HG03457 (cell line): ENCODE measurements at regions not wholly inside any gene's neighbourhood (a gene's known extent, or its start where the extent isn't known, plus 50 kb on each side); places are given as distances from the start of the nearest gene placed in this dataset.
"Not testable (repeated sequence)": the region's sequence is repeated elsewhere in the genome, so short reads cannot be mapped to it uniquely, and the experiment has no call there.

Experiments
- ATAC-seq: cut with Tn5 transposase; IDR thresholded peaks from one replicate; pipeline ENCODE4 v1.9.1; 2021; ENCODE audit warnings: moderate number of reproducible peaks; ENCODE audit not compliant: unreplicated experiment

DNA sequence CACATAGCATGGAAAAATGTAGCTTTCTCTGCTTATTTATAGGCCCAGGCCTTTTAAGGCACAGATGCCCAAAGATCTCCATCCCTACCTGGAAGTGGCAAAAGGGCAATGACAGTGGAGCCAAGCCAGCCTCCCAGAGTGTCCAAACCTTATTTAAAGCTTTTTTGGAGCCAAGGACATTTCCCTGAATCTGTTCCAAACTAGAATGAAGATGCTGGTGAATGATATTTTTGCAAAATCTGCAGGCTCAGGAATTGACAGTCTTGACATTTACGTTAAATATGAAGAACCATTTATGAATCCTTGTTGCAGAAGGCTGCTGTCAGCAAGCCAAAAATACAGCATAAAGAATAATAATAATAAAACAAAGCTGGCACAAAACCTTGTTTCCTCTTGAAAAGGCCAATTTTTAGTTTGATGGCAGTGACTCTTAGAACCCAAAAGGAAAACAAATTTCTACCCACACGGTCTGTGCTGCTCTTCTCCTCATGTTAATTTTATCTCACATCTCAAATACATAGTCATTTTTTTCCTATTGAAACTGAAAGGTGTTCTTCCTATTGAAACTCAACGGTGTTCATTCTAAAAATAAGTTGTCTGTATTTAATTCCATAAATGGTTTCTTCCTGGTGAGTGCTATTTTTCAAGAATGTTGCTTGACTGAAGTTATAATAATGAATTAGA, 206.3 kb upstream of the TBL1X start:
- ATAC-seq = no peak

DNA sequence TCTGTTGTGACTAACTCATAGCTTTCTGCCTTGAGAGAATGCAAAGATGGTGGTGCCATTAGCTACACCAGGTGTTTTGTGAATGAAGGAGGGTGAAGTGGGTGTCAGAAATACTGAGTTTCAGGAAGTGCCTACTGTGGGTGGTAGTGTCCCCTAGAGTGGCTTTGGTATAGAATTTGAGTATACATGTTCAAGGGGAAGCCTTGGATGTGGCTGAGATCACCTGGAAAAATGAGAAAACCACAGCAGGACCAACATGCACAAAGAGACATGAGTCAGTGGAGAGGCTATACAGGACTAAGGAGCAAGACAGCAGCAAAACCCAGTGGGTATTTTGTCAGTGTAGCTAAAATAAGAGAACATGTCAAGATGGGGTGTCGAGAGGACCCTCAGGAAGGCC, 204.3 kb upstream of the TBL1X start:
- ATAC-seq = no peak

DNA sequence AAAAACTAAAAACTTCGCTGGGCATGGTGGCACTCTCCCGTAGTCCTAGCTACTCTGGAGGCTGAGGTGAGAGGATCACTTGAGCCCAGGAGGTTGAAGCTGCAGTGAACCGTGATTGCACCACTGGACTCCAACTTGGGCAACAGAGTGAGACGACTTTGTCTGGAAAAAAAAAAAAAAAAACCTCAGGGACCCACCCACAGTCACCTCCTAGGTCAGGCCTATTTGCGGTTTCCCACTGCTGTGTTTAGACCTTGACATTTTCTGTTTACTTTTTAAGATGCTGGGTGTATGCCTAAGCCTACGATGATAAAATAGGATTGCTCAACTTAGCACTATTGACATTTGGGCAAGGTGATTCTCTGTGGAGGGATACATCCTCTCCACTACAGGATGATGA, 197.4 kb upstream of the TBL1X start:
- ATAC-seq = no peak

DNA sequence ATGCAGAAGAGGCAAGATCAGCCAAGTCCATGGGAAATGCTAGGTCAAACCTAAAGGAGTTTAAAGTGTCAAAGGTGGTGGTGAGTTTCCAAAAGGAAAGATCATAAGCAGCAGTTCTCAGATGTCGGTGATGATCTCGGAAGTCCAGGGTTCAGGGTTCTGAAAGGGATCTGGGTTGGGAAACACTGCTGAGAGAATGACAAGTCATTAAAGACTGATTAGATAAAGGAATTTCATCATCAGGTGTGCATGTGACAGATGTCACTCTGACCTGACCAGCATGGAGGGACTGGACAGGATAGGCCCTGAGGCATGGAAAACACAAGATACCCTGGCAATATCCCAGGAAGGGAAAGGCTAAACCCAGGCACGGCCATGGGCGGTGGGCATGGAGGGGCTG, 195.7 kb upstream of the TBL1X start:
- no peak for ATAC-seq

DNA sequence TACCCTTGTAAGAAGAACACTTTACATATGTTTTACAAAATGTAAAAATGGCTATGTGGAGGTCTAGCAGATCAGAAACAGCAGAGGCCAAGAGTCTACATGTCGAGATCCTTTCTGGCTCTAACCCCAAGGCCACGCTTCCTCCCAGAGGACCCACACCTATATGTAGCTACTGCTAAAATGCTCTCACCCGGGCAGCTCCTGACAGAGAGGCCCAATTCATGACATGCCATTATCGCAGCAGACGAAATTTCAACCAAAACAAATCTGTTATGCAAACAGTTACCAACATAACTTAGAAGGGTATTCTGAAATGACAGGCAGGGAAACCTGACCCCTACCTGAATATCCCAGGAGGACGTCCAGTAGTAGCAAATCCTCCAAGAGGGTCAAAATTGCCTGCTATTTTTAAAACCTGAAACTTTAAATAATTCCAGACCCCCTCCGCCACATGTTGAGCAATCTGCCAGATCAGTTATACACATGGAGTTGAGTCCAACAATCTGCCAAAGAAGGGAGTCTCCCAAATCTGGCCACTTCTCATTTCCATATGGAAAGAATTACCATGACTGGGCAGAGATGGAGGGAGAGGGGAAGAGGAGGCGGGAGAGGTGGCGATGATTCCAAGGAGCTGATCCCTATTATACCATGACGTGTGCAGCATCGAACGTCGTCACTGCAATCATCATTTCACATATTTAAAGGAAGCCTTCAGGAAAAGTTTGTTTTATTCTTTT, 192.9 kb upstream of the TBL1X start:
- ATAC-seq = no peak

DNA sequence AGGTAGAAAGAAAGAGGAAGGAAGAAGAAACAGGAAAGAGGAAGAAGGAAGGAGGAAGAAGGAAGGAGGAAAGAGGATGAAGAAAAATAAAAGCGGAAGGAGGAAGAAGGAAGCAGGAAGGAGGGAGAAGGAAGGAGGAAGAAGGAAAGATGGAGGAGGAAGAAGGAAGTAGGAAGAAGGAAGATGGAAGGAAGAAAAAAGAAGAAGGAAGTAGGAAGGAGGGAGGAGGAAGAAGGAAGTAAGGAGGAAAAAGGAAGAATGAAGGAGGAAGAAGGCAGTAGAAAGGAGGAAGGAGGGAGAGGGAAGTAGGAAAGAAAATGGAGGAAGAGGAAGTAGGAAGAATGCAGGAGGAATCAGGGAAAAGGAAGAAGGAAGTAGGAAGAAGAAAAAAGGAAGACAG, 191.1 kb upstream of the TBL1X start:
- no peak for ATAC-seq

DNA sequence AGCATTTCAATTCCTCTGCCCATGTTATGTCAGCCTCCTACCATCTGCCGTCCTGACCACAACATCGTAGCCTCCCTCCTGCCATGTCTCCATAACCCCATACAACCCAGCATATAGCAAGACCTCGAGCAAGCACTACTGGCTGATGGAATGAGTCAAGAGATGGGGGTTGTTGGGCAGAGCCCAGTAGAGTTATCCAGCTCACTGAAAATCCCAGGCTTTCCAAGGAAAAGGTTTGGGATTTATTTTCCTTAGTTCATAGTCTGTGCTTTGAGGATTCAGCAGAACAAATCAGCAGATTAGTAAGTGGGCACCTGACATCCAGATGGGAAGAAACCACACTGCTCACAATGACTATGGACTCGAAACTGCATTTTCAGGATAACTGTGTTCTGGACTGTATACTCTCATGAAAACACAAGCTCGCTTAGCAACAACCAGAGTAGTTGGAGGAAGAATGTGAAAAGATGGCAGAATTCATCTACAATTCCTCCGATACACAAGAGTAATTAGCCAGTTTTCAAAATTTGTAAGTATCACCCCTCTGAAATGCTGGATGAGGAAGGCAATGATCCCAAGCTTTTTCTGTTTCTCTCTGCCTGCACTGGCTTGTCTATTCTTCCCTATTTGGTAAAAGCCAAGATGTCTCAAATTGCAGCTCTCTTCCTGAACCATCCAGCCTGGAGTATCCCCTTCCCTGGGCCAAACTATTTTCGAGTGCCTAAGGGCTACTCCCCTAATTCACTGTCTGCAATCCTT, 186.2 kb upstream of the TBL1X start:
- ATAC-seq = no peak

DNA sequence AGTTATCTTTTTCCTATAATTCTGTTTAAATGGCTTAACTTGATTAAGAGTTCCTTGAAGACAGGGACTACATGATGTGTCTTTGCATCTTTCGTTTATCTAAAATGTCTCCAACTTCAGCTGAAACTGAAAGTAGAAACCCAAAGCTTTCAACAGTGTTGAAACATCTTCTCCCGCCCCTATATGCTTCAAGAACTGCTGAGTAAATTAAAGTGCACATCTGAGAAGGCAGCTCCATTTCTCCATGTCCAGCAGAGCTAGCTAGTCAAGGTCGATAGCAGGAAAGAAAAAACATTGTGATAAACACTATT, 185.7 kb upstream of the TBL1X start:
- ATAC-seq = no peak

DNA sequence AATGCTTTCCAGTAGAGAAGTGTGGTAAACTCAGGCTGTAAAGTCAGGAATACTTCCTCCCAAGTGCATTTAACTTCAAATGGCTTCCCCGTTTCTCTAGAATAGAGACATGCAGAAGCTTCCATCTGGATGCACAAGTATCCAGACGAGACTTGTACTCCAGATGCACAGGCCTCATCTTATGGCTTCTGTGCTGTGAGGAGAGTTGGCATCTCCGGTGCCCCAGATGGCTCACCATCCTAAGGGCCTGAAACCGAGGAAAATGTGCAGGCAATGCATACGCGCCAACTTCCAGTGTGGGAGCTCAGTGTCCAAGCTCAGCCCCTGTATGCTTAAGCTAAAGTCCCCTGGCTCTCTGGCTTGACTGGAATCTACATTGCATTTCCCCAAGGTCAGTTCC, 184.0 kb upstream of the TBL1X start:
- ATAC-seq = no peak

DNA sequence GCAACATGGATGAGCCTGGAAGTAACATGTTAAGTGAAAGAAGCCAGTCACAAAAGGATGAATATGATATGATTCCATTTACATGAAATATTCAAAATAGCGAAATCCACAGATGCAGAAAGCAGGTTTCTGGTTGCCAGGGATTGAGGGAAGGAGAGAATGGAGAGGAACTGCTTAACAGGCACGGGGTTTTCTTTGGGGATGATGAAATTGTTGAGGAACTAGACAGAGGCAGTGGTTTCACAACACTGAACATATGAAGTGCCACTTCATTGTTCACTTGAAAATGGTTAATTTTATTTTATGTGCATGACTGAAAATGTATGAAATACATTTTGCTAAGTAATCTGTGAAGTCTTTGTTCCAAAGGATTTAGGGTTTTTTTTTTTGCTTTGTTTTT, 182.5 kb upstream of the TBL1X start:
- ATAC-seq = no peak

DNA sequence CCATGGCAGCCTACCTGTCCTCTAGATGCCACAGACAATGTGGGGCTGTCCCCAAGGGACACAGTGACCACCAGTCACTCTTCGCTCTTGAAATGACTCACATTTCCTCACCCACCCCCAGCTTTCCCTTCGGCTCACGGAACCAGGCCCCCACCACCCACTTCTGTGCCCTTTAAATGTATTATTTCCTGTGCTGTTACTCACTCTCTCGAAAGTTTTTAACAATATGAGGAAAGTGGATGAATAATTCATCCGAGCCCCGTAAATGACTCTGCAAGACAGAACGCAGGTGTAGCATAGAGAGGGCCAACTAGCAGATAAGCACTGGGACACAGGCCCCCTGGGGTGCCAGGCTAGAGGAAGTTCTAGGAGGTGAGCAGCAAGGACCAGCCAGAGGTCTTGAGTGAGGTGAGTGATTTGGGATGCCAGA, 179.5 kb upstream of the TBL1X start:
- ATAC-seq = no peak

DNA sequence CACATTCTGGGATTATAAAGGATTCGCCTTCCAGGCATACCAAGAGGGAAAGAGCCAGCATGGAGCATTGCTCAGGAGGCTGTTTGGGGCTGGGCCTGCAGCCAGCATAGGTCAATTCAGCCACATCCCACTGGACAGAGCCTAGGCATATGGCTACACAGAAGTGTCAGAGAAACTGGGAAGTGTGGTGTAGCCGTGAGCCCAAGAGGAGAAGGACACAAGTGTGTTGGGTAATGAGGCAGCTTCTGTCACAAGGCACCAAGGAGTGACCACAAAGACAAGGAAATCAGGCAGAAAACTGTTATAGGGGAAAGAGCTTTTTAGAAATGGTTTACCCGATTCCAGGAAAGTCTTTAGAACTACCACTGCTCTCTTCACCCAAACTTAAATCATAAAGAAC, 178.6 kb upstream of the TBL1X start:
- ATAC-seq = no peak

DNA sequence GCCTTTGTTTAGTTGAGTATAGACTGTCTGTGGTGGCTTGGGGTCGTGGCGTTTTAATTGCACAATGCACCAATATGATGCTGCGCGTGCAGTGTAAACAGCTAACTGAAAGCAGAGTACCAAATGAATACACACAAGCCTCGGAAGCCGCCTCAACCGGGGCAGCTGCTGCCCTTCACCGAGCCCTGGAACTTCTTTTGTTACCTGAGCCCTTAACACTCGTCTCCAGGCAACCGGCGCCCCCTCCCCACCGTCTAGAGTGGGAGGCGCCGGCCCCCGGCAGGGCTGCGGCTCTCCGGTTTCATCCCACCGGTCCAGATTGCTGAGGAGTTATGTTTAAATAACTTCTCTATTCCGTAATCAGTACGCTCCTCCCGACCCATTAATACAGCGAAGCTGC, 173.2 kb upstream of the TBL1X start:
- no peak for ATAC-seq

DNA sequence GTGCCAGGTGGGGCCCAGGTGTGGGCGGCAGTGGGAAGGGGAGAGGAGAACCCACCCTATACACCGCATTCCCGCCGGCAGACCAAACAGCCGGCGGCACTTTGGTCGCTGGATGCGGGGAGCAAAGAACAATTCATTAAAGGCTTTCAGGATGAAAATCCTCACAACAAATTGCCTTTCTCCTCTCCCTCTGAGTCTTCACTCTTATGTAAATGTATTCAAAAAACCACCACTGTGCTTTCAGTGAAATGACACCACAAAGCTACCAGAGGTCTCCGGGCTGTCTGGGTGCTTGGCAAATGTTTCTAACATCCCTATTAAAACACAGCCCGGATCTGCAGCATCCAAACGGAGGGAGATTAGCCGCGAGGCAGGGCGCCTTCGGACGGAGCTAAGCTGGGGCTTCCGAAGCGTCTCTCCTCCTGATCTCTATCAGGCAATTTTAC, 171.8 kb upstream of the TBL1X start:
- ATAC-seq = no peak

DNA sequence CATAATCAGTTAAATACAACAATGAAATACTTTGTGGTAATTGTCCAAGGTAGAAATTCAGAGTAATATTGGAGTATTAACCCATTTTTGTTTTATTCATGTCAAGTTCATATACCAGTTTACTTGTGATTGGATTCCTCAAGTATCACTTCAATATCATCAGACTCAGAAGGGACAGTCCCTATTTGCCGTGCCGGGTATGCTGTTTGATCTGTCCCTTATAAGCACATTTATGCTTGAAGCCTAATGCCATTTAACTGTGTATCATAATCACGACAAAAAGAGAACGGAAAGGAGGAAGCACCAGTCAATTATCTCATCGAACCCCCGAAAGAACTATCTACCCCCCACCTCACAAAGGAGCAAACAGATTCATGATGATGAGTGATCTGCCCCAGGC, 171.0 kb upstream of the TBL1X start:
- no peak for ATAC-seq

DNA sequence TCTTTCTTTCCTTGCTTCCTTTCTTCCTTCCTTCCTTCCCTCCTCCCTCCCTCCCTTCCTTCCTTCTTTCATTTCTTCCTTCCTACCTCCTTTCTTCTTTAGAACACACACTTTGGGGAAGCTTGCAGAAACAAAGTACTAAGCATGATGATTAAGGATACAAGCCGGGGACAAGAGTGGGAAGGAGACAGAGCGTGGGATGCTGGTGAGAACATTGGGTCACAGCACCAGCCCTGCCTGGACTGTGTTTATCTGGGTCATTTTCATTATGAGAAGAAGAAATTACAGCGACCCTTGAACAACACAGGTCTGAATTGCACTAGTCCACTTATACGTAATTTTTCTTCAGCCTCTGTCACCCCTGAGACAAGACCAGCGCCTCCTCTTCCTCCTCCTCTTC, 169.3 kb upstream of the TBL1X start:
- no peak for ATAC-seq

DNA sequence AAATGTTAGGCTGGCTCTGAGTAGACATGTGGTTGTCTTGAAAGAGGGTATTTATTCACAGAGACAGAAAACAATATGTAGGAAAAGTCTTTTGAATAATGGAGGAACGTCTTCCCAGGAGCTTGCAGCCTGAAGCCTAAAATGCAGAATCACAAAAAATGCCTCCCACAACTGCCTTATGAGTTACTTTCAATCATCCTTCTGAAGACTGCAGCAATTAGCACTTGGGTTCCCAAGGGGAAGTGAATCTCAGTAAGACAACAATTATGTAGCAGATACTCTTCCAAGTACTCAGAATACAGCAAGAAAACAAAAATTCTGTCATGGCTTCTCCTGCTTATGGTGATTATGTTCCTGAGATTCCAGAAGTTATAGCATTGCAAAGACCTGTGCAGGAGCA, 166.6 kb upstream of the TBL1X start:
- no peak for ATAC-seq

DNA sequence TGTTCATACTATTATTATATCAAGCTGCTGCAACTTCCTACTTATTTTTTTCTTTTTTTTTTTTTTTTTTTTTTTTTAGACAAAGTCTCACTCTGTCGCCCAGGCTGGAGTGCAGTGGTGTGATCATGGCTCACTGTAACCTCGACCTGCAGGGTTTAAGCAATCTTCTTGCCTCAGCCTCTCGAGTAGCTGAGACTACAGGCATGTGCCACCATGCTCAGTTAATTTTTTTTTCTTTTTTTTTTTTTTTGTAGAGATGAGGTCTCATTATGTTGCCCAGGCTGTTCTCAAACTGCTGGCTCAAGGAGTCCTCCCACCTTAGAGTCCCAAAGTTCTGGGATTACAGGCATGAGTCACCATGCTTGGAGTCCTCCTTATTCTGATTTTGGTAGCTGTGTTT, 165.2 kb upstream of the TBL1X start:
- not testable (repeated sequence) for ATAC-seq

DNA sequence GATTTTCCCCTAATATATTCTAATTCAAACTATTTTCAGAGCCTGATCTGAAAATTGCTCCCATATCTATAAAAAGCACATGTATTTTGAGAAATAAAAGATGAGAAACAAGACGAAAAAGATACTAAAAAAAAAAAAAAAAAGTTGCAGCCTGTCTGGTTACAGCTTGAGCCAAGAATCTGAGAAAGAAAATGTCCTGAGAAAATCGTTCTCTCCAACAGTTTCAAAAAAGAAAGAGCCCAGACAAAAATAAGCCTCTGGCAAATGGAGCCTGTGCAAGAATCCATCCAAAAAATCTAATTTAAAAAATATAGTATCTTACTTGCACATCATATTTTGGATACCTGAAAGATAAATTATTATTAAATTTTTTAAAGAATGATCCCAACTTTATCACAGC, 163.0 kb upstream of the TBL1X start:
- no peak for ATAC-seq

DNA sequence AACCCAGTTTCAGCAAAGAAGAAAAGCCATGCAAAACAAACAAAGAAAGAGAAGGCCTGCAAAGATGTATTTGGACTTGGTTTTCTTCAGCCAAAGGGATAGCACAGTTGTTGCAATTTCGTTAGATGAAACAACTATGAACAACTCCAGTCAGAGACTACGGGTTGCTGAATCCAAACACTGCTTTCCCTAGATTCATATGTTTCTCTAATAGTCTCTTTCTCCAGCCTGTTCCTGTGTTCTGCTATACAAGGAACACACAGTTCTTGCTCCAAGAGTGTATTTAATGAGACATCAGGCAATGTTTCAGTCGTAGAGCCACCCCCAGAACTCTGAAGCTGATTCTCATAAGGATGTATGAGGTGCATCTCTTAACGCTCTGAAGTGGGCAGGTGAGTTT, 162.5 kb upstream of the TBL1X start:
- no peak for ATAC-seq

DNA sequence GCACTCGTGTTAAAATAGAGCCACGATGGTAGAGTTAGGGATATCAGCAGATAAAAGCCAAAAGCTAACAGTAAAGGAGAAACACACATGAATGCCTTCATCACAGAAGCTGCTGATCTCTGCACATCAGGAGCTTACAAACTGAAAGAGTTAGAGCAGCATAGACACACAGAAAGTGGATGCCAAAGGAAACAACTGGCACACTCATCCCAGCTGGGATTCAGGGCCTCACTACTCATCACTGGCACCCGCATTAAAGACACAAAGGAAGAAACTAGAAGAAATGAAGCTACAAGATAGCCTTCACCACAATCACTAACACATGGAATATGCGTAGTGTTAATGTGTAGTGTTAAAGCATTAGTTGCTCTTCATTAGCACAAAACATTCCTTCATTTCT, 156.4 kb upstream of the TBL1X start:
- no peak for ATAC-seq

DNA sequence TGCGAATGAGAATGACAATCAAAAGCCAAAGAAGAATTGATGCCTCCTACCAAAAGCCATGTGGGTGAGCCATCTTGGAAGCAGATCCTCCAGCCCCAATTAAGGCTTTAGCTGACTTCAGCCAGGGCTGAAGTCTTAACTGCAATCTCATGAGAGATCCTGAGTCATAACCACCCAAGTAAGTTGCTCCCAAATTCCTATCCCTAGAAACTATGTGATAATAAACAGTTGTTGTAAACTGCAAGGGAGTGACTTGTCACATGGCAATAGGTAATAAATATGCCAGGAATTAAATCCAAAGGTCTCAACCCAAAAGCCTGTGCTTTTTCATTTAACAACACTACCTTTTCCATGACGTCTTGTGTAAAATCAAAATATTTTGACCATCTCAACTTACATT, 154.2 kb upstream of the TBL1X start:
- no peak for ATAC-seq
